GM12874 (cell line): ENCODE measurements at regions not wholly inside any gene's neighbourhood (a gene's known extent, or its start where the extent isn't known, plus 50 kb on each side); places are given as distances from the start of the nearest gene placed in this dataset.

Source experiments
- CTCF ChIP-seq: IDR thresholded peaks from 2 replicates; pipeline ENCODE4 v1.5.1; 2011; ENCODE audit warnings: low read depth, mild to moderate bottlenecking, control low read depth, low read length, moderate library complexity; ENCODE audit not compliant: insufficient read depth

DNA sequence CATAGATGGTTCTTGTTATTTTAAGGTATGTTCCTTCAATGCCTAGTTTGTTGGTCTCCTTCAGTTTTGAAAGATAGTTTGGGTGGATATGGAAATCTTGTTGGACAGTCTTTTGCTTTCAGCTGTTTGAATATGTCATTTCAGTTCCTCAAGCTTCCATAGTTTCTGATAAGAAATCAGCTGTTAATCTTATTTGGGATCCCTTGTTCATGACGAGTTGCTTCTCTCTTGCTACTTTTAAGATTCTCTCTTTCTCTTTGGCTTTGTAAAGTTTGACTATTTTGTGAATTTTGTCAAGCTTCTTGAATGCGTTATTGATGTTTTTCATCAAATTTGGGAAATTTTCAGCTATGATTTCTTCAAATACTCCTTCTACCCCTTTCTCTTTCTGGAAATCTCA lies 129.5 kb downstream of the GNL3L start:
- no peak for TF ChIP-seq CTCF

- no peak for TF ChIP-seq CTCF
Measured at GRCh38 chrX:54675762-54676161, 122.3 kb downstream of the ITIH6 start.

DNA sequence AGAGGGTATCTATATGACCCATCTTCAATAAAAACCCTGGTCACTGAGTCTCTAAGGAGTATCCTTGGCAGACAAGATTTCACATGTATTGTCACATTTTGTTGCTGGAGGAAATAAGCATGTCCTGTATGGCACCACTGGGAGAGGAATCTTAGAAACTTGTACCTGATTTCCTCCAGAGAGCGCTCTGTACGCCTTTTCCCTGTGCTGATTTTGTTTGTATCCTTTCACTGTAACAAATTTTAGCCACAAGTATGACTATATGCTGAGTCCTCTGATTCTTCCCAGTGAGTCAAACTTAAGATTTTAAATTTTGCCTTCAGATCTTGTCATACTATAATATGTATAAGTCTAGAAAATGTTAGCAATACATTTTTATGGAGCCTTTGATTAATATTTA lies 102.8 kb downstream of the ITIH6 start:
- no peak for TF ChIP-seq CTCF

DNA sequence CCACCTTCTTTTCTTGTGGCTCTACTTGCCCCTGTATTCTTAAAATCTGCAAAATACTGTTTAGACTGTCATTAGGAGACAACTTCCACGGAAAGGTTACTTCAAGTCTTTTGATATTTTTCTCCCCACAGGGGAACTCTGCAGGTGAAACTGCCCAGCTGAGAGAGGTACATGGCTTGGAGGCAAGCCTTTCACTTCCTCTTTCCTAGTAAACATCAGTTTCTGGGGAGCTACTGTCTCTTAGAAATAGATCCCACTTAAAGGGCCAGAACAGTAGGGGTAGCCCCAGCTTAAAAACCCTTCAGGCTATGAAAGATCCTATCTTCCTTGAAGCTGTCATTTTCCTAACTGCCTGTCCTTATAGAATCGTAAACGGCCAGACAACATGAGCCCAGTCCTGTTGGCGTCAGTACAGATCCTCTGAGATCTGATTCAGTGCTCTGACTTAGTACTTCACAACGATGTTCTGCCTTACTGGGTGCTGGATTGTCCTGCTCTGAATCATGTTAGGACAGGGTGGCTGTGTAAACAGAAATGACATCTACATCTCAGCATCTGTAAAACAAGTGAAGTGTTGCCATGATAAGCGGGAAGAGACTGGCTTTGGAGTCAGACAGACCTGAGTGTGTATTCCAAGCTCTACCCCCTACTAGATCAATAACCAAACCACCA lies 102.1 kb downstream of the ITIH6 start:
- no peak for TF ChIP-seq CTCF
